ENCODE measurements at regions not wholly inside any gene's neighbourhood (a gene's known extent, or its start where the extent isn't known, plus 50 kb on each side); places are given as distances from the start of the nearest gene placed in this dataset.

DNA sequence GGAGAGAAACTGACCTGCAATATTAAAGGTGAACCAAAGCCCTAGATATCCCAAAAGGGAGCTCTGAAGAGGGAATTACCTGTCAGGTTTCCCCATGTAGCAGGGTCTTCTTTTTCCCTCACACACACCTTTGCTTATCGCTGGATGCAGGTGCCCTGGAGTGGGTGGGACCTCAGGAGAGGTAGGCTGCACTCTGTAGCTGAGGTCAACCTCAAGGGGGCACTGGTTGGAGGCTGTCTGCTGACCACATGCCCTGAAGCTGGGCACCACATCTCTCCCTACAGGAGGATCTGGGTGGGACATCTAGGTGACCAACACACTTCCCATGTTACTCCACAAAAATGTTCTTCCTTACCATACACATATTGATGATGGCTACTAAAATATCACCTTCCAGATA is 298.7 kb upstream of the USP25 start:
- TF ChIP-seq POLR2A (IDR thresholded peaks at IDR 0.05), result no peak
- TF ChIP-seq, protein P1, sequence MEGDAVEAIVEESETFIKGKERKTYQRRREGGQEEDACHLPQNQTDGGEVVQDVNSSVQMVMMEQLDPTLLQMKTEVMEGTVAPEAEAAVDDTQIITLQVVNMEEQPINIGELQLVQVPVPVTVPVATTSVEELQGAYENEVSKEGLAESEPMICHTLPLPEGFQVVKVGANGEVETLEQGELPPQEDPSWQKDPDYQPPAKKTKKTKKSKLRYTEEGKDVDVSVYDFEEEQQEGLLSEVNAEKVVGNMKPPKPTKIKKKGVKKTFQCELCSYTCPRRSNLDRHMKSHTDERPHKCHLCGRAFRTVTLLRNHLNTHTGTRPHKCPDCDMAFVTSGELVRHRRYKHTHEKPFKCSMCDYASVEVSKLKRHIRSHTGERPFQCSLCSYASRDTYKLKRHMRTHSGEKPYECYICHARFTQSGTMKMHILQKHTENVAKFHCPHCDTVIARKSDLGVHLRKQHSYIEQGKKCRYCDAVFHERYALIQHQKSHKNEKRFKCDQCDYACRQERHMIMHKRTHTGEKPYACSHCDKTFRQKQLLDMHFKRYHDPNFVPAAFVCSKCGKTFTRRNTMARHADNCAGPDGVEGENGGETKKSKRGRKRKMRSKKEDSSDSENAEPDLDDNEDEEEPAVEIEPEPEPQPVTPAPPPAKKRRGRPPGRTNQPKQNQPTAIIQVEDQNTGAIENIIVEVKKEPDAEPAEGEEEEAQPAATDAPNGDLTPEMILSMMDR (IDR thresholded peaks at IDR 0.05), result no peak
- TF ChIP-seq POLR2AphosphoS5 (IDR thresholded peaks at IDR 0.05), result no peak
- Histone ChIP-seq H3K4me1 (no peaks in the 10 kb centered on the region), H3K36me3 (no peaks in the 10 kb centered on the region), H3K9me3 (peaks cover 0 to 5% of the 10 kb centered on the region in 2 donors), H3K27me3 (no peaks in the 10 kb centered on the region), H3K27ac (peak overlapping the region in 1 of 2 donors; percentile 53), H3K4me3 (no peak overlapping the region)
- DNase-seq (ENCODE audit: low spot score in 2 of 2), result no peak
- intact Hi-C loops (cut with DNase I; ENCODE audit: low total_unique reads), result no loop called here

DNA sequence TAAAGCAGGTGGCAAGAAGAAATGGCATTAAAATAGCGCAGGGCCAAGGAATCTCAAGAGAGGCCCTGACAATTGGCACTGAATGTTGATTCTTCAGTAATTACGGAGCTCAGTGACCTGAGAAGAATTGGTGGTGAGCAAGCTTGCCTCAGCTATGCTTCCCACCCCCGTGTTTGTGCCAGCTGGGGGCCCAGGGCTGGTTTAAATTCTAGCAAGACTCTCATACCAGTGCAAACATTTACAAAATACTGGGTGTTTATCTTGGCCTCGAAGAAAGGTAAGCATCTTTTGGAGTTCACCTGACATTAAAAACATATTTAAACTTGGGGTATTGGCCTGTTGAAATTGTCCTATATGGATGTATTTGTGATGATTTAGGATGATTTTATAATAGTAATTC is 296.7 kb upstream of the USP25 start:
- peaks cover 0 to 5% of the 10 kb centered on the region in 2 donors for H3K9me3 ChIP-seq
- TF ChIP-seq, protein P1 (IDR thresholded peaks at IDR 0.05), result no peak
- TF ChIP-seq POLR2A (IDR thresholded peaks at IDR 0.05), result no peak
- TF ChIP-seq POLR2AphosphoS5 (IDR thresholded peaks at IDR 0.05), result no peak
- intact Hi-C loops (cut with DNase I; ENCODE audit: low total_unique reads), result no loop called here
- DNase-seq (ENCODE audit: low spot score in 2 of 2), result no peak
- H3K4me1 ChIP-seq, result no peaks in the 10 kb centered on the region
- no peaks in the 10 kb centered on the region for H3K36me3 ChIP-seq
- H3K27ac ChIP-seq, result no peak overlapping the region
- H3K4me3 ChIP-seq, result no peak overlapping the region
- no peaks in the 10 kb centered on the region for H3K27me3 ChIP-seq

- no peak for TF ChIP-seq POLR2AphosphoS5 (IDR thresholded peaks at IDR 0.05)
- TF ChIP-seq, protein P1 (IDR thresholded peaks at IDR 0.05), result no peak
- TF ChIP-seq POLR2A (IDR thresholded peaks at IDR 0.05), result no peak
- H3K4me3 ChIP-seq, result no peak overlapping the region
- H3K4me1 ChIP-seq, result no peaks in the 10 kb centered on the region
- no peaks in the 10 kb centered on the region for H3K36me3 ChIP-seq
- peaks cover 0 to 5% of the 10 kb centered on the region in 2 donors for H3K9me3 ChIP-seq
- intact Hi-C loops (cut with DNase I; ENCODE audit: low total_unique reads), result no loop called here
- no peaks in the 10 kb centered on the region for H3K27me3 ChIP-seq
- no peak for DNase-seq (ENCODE audit: low spot score in 2 of 2)
- no peak overlapping the region for H3K27ac ChIP-seq
Observed at GRCh38 chr21:15434163-15434905, 295.4 kb upstream of the USP25 start.

DNA sequence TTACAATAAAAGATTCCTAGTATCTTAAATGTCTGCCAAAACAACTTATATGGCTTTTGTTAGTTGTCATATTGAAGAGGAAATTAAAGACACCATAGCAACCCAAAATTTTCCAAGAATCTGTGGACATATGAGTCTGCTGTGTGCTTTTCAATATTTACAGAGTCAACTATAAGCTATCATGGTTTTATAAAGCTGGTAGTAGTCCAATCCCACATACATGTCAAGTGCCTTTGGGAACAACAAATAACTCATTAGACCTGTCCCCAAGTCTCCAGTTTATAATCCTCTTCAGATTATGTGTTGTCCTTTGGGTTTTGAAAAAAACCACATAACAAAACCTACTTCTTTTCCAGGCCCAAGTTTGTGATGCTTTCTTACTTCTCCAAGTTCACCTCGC is 293.8 kb upstream of the USP25 start:
- Histone ChIP-seq H3K4me1 (no peaks in the 10 kb centered on the region), H3K9me3 (peaks cover 0 to 5% of the 10 kb centered on the region in 2 donors), H3K4me3 (no peak overlapping the region), H3K36me3 (no peaks in the 10 kb centered on the region), H3K27ac (no peak overlapping the region), H3K27me3 (no peaks in the 10 kb centered on the region)
- DNase-seq (ENCODE audit: low spot score in 2 of 2), result no peak
- TF ChIP-seq POLR2AphosphoS5 (IDR thresholded peaks at IDR 0.05) (no peak), POLR2A (IDR thresholded peaks at IDR 0.05) (no peak)
- TF ChIP-seq, protein P1 (IDR thresholded peaks at IDR 0.05), result no peak
- intact Hi-C loops (cut with DNase I; ENCODE audit: low total_unique reads), result no loop called here

DNA sequence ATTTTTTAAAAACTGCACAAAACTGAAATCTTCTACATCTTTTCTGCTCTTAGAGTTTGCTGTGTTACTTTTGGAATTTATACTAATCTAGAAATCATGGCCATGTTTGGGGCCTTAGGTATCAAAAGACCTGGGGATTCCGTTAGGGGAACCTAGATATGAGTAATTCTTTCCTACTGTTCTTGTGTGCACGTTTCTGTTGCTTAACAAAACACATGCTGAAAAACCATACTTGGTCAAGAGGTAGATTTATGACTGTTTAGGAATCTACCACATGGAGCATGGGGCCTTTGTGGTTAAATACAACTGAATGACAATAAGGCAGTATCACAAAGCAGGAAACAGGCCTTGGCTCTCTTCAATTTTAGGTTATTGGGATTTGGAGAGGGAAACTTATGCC is 291.9 kb upstream of the USP25 start:
- intact Hi-C loops (cut with DNase I; ENCODE audit: low total_unique reads), result no loop called here
- Histone ChIP-seq H3K4me3 (no peak overlapping the region), H3K4me1 (no peaks in the 10 kb centered on the region), H3K36me3 (no peaks in the 10 kb centered on the region), H3K27me3 (no peaks in the 10 kb centered on the region), H3K27ac (no peak overlapping the region), H3K9me3 (peaks cover 0 to 5% of the 10 kb centered on the region in 2 donors)
- TF ChIP-seq POLR2A (IDR thresholded peaks at IDR 0.05) (no peak), POLR2AphosphoS5 (IDR thresholded peaks at IDR 0.05) (no peak)
- TF ChIP-seq, protein P1 (IDR thresholded peaks at IDR 0.05), result no peak
- no peak for DNase-seq (ENCODE audit: low spot score in 2 of 2)

All from breast epithelium (tissue), 4 donors.